Fibroblast of the conjunctiva (primary cell): ENCODE measurements at regions not wholly inside any gene's neighbourhood (a gene's known extent, or its start where the extent isn't known, plus 50 kb on each side); places are given as distances from the start of the nearest gene placed in this dataset.

ENCODE experiments used
- DNase-seq: peaks from one replicate; pipeline ENCODE4 v3.0.0-alpha.2; 2010; ENCODE audit warnings: low read depth

DNA sequence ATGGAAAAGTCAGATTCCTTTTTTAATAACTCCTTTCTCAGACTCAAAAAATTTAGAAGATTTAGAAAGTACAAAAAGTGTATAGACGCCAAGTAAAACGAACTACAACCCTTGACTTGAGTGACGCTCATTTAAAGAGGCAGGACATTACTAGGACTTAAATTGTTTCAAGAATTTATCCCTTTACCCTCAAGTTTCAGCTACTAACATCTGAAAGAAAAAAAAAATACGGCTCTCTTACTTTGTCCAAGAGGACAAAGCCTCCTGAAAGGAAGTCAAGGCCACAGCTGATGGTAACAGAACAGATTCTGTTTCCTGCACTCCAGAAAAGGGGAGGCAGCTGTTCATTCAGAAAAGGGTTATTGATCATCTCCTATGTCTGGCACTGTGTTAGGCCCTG is 57.6 kb upstream of the PKDCC start:
- no peak for DNase-seq

DNA sequence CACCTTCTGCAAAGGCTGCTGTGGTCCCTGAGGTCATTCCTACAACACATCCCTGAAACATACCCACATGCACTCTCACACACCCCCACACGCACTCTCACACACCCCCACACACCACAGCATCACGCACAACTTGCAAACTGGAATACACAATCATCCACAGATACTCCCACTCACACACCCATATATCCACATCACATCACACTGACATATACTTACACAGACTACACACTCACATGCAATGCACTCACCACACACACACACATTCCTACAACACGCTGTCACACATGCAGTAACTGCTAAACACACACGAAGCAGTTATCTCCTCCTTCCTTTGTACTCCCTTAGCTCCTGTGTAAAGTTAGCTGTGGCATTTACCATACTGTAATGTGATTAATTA is 57.1 kb upstream of the PKDCC start:
- no peak for DNase-seq

DNA sequence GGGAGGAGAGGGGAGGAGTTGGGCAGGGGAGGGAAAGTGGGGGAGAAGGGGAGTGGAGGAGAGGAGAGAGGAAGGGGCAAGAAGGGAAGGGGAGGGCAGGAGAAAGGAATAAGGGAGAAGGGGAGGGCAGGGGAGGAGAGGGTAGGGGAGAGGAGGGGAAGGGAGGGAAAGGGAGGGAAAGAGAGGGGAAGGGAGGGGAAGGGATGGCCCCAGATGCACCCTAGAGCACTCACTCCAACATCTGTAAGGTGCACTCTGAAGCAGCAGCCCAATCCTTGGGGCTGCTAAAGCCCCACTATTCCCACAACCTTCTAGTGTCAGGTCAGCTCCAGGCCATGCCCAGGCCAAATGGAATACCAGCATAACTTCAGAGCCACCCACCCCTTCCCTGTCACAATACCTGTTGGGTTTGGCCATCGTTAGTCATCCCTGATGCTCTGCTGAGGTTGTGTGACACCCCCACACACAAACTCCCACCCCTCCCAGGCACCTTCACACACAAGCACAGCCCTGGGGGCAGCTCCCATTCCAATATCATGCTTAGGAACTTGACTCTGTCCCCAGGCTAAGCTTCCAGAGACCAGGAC is 55.7 kb upstream of the PKDCC start:
- no peak for DNase-seq

DNA sequence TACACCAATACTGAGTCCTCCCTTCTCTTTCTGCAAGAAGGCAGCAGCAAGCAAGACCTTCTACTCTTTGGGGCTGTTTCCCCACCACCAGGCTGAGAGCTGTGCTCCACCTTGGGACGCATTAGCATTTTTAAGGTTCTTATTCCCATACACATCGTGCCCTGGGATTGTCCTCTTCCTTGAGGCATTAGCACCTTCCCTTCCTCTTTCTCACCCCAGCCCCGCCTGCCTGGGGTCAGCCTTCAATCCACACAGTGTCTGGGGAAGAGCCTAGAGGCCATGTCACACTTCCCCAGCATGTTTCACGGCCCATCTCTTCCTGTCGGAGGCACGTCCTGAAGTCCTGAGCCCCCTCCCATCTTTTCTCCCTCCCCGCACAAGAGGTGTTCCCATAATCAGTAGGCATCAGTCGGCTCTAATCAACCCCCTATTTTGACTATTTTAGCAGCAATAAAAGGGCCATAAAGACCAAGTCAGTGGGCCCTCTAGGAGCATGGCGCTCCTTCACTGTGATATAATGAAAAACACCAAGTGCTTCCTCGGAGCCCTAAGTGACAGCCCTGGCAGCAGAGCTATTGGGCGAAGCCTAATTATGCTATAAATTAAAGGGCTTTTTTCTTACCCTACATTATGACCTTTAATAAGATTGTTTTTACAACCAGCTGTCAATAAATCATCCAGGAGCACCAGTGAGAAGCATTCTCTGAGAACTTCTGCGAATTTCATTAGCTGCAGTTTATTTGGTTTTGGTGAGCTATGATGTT is 55.0 kb upstream of the PKDCC start:
- DNase-seq: no peak

DNA sequence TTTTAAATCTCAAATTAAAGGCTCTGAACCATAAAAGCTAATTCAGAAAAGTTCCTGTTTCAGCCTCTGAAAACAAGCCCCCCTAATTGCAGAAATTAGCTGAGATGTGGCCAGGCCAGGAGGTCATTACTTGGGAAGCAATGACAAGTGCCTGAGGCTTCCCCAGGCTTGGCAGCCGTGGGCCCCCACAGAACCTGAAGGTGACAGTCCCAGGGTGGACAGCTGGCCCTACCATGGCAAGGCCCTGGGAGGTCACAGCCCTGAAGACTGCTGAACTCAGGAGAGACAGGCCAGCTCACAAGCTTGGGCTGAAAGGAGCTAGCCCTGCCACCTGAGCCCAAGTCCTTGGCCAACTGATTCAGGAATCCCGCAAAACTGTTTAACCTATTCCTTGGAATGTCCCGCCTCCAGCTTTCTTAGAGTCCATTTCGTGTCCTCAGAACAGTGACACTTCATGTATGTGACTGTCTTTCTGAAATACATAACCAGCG is 54.3 kb upstream of the PKDCC start:
- no peak for DNase-seq

DNA sequence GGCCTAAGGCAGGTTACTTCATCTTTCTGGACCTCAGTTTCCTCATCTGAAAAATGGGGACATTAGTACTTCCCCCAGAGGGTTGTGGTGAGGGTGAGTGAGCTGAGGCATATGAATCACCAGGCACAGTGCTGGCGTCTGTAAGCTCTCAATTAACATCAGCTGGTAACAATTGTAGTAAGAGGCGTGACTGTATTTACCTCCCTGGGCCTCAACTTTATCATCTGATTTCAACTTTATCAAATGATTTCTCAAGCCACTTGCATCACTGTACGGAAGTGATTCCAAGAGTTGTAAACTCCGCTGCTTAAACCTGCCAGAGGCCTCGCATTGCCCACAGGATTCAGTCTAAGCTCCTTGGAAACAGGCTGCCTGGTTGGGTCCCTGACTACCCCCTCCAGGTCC is 53.6 kb upstream of the PKDCC start:
- DNase-seq: peak; percentile 84

DNA sequence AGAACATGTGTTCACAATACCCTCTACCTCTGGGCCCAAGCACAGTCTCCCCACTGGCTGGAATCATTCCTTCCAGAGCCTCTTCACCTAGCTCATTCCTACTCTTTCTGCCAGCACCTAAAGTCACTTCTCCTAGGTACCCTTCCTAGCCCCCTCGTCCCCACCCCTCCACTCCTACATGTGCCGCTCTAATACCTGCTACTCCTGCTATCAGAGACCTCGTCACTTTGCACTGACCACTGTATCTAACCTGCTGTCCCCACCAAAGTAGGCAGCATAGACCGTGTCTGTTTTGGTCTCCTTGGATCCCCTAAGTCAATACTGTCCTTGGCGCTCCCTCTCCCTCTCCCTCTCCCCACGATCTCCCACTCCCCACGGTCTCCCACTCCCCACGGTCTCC is 53.2 kb upstream of the PKDCC start:
- no peak for DNase-seq

DNA sequence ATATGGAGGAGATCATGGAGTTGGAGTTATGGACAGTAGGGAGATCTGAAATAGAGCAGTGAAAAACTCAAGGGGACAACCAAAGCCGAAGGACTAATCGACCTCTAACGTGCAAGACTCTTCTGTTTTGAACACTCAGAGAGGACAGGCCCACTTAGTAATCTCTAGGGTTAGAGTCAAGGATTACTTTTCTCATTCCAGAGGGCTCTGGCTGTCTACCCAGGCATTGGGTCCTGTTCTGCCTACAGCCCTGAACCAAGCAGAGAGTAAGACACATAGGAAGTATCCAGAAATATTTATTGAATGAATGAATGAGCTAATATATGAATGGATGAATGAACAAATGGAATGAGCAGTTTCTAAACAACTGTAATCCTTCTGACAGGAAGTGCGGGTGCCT is 50.3 kb upstream of the PKDCC start:
- DNase-seq: no peak
